ENCODE measurements at regions not wholly inside any gene's neighbourhood (a gene's known extent, or its start where the extent isn't known, plus 50 kb on each side); places are given as distances from the start of the nearest gene placed in this dataset.
"Not testable (repeated sequence)": the region's sequence is repeated elsewhere in the genome, so short reads cannot be mapped to it uniquely, and the experiment has no call there.

DNA sequence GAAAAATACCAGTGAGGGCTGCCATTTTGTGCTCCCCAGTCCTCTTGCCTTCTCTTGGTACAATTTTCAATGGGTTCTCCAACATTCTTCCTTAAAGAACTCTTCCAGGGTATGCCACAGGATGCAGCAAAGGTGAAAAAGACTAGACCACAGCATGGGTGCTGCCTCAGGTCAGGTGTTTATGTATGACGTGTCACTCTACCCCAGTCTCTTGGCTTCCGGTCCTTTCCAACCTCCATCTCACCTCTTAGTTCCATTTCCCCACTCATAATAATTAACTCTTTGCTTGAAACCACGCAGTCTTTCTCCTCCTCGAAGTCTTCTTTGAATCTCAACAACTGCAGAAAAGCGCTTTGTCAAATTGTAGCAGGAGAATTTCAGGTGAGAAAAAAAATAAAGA, 104.7 kb upstream of the TBC1D5 start:
- in situ Hi-C loops (cut with HindIII; ENCODE audit: low sequenced_read_pairs), result loop anchor here (25.0 kb wide), 1 partner anchor 410 kb away; no protein-coding TSS in a partner anchor

DNA sequence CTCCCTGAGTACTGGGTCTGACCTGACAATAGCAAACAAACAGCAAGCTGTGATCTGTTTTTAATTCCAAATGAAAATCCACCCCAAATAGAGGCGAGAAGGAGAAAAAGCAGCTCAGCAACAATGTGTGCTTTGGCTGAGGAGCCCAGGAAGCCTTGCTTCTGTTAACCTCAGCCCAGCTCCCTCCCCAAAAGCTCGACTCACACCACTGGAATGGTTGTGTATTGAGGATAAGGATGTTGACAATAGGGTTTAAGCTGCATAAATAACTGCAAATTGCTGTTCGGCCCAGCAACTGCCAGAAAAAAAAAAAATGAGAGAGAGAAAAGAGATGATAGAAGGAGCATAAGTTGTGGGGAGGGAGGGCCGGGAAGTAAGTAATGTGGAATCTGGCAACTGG, 104.0 kb upstream of the TBC1D5 start:
- in situ Hi-C loops (cut with HindIII; ENCODE audit: low sequenced_read_pairs), result loop anchor here (25.0 kb wide), 1 partner anchor 409 kb away; no protein-coding TSS in a partner anchor

DNA sequence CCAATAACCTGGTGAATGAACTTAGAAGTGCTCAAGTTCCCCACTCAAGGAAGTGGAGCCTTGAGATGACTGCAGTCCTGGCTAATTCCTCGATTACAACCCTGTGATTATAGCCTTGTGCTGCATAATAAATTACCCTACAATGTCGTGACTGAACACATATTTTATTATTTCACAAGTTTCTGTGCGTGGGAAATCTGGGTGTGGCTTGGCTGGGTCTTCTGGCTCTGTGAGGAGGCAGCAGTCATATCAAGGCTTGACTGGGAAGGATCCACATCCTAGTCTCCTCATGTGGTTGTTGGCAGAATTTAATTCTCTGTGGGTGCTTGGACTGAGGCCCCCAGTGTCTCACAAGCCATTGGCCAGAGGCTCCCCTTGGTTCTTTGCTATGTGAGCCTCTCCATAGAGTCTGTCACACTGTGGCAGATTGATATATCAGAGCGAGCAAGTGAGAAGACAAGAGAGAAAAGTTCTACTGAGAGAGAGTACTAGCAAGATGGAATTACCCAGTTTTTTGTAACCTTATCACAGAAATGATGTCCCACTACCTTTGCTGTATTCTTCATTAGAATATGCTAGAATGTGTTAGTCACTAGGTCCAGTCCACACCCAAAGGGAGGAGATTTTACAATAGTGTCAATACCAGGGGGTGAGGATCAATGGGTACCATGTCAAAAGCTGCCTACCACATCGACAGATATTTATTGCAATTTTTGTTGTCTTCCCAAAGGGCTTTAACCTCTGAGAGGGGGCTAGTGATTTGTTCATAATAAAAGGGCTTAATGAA, 102.8 kb upstream of the TBC1D5 start:
- in situ Hi-C loops (cut with HindIII; ENCODE audit: low sequenced_read_pairs), result loop anchor here (25.0 kb wide), 1 partner anchor 408 kb away; no protein-coding TSS in a partner anchor

DNA sequence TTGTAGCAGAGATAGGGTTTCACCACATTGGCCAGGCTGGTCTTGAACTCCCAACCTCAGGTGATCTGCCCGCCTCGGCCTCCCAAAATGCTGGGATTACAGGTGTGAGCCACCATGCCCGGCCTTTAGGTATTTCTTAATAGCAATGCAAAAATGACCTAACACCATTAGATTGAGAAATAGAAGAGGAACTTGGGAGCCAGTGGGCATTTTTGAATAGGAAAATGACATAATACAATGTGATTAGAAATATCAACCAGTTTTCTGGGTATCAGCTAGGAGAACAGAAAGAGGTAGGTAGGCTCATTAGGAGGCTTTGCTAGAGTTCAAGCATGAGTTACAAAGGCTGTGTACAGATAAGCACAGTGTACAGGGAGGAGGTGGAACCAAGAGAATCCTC, 101.8 kb upstream of the TBC1D5 start:
- in situ Hi-C loops (cut with HindIII; ENCODE audit: low sequenced_read_pairs), result loop anchor here (25.0 kb wide), 1 partner anchor 407 kb away; no protein-coding TSS in a partner anchor

DNA sequence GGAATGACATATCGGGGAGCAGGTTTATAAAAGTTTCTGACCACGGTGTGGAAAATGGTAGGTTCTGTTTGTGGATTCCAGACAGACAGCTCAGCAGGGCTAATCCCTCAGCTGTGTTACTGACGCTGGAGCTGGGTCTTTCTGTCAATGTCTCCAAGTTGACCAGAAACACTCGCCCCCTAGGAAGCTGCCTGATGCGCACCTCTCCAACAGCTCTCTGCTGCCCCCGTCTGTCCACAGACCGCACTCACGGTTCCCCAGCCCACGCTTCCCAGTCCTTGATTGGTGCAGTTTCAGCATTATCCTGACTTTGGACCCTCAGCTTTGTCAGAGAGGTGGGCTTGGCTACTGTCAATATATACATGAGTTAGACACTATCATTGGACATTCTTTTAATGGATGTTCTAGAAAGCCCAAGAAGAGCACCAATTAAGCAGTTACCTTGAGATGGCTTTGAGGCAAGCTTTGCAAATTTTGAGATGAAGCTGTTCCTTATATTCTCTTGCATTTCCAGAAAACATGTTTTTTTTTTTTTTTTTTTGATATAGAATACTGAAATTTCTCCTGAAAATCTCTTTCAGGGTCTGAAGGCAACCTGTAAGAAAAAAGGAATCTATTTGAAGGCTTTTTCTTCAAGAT, 98.9 kb upstream of the TBC1D5 start:
- in situ Hi-C loops (cut with HindIII; ENCODE audit: low sequenced_read_pairs), result loop anchor here (25.0 kb wide), 1 partner anchor 404 kb away; no protein-coding TSS in a partner anchor

DNA sequence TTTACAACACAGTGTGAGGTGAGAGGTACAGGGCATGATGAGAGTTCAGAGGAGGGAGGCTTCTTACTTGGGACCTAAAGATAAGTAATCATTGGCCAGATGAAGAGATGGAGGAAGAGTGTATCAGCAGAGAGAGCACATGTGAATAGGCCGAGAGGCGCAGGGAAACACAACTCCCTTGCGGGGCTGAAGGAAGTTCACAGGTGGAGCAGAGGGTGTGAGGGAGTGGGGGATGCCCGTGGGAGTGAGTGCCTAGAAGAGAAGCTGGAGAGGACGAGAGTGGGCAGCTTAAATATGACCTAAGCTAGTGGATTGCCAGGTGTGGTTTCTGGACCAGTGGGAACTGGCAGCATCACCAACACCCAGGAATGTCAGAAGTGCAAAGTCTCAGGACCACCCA, 98.2 kb upstream of the TBC1D5 start:
- in situ Hi-C loops (cut with HindIII; ENCODE audit: low sequenced_read_pairs), result loop anchor here (25.0 kb wide), 1 partner anchor 403 kb away; no protein-coding TSS in a partner anchor

DNA sequence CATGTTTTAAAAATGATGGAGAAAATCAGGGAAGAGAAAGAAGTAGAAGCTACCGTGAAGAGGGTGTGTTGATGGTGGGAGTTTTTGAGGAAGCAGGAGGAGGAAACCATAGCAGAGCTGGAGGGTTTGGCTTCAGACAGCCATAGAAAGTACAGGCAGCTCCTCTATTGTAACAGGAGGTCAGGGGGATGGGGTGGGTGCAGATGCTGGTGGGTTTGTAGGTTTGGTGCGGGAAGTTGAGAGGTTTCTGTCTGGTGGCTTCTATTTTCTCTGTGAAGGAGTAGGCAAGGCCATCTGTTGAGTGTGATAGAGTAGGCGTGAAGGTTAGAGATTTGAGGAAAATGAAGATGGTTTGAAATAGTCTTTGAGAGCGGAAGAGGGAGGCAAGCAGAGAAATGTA, 97.7 kb upstream of the TBC1D5 start:
- in situ Hi-C loops (cut with HindIII; ENCODE audit: low sequenced_read_pairs), result loop anchor here (25.0 kb wide), 1 partner anchor 403 kb away; no protein-coding TSS in a partner anchor

DNA sequence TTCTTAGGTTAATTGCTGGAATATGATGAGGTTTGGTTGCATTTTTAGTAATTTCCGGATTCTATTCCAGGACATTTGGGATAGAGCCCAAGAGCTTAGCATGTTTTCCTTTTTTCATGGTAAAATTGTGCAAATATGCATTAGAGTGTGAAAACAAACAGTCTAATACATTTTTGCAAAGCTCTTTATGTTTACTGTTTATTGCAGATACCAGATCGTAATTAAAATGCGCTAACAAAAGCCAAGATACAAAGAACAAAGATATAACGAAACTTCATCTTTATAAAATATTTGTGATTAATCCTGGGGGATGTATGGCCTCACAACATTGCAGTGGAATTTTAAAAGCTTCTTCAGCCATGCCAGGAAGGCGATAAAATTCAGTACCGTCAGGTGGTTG, 94.5 kb upstream of the TBC1D5 start:
- in situ Hi-C loops (cut with HindIII; ENCODE audit: low sequenced_read_pairs), result loop anchor here (25.0 kb wide), 1 partner anchor 400 kb away; no protein-coding TSS in a partner anchor

DNA sequence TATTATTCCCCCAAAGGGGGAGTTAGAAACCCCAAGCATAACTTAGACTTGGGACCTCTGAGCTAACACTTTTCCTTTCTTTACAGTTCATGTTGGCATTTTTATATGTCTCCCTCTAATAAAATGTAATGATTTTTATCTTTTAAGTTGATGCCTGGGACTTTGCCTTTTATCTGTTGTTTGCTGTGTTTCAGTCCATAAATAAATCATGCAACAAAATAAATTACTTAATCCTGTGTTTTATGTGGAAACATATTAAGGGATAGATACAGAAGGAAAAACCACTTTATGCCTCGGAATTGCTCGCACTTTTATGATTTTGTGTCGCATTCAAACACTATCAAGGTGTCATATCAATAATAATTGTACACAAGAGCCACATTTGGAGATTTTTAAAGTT, 93.7 kb upstream of the TBC1D5 start:
- in situ Hi-C loops (cut with HindIII; ENCODE audit: low sequenced_read_pairs), result loop anchor here (25.0 kb wide), 1 partner anchor 399 kb away; no protein-coding TSS in a partner anchor

DNA sequence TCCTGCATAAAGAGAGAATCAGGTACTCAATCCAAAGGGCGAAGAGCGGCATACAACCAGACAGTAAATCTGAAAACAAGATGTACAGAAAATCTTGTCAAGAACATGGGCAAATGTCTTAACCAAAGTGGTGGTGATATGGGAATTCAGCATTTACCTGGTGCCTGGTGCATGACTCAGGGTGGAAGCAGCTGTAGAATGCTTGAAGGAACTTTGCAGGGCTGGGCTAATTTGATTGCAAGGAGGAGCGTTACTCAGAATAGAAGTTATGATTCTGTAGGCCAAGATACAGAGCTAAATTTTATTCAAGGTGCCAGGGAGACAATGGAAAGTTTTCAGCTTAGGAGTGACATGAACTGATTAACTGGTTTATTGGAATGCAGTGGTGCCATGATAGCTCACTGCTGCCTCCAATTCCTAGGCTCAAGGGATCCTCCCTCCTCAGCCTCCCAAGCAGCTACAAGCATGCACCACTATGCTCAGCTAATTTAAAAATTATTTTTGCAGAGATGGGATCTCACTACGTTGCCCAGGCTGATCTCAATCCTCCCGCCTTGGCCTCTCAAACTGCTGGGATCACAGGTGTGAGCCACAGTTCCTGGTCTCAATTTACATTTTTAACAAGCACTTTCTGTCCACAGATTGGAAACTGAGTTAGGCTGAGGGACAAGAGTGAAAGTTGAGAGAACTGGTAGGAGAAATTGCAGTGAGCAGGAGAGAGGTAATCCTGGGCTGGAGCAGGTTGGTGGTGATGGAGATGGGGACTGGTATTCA, 91.5 kb upstream of the TBC1D5 start:
- in situ Hi-C loops (cut with HindIII; ENCODE audit: low sequenced_read_pairs), result loop anchor here (25.0 kb wide), 1 partner anchor 397 kb away; no protein-coding TSS in a partner anchor

DNA sequence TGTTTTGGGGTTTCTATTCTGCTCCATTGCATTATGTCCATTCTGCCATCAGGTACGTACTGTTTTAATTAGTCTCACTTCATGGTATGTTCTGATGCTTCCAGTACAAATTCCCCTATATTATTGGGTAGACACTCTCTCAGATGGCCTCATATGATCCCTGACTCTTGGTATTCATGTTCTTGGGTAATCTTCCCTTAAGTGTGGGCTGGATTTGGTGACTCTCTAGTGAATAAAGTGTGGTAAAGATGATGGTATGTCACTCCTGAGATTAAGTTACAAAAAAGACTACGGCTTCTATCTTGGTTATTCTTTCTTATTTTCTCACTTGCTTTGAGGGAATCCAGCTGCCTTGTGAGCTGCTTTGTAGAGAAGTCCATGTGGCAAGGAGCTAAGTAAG, 89.6 kb upstream of the TBC1D5 start:
- in situ Hi-C loops (cut with HindIII; ENCODE audit: low sequenced_read_pairs), result loop anchor here (25.0 kb wide), 1 partner anchor 395 kb away; no protein-coding TSS in a partner anchor

DNA sequence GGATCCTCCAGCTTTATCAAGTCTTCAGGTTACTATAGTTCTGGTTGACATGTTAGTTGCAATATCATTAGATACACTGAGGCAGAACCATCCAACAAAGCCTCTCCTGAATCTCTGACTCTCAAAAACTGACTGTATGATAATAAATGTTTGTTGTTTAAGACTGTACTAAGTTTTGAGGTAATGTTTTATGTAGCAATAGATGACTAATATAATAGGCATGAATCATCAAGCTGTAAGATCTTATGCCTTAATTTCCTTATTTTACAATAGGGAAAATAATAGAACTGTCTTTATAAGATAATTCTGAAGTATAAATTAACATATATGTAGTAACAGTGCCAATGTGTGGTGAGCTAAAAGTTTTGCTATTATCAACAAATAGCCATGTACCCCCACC, 88.9 kb upstream of the TBC1D5 start:
- in situ Hi-C loops (cut with HindIII; ENCODE audit: low sequenced_read_pairs), result loop anchor here (25.0 kb wide), 1 partner anchor 394 kb away; no protein-coding TSS in a partner anchor

DNA sequence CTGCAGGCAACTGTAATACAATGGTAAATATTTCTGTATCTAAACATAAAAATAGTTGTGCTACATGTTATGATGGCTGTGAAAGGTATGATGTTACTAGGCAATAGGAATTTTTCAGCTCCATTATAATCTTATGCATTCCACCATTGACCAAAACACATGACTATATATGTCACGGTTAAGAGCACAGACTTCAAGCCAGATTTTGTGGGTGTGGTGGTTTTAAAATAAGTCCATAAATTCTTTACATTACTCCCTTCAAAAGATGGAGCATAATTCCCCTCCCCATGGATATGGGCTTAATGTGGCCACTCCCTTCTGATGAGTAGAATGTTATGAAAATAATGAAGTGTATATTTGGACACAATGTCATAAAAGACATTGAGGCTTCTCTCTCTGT, 88.4 kb upstream of the TBC1D5 start:
- in situ Hi-C loops (cut with HindIII; ENCODE audit: low sequenced_read_pairs), result loop anchor here (25.0 kb wide), 1 partner anchor 393 kb away; no protein-coding TSS in a partner anchor

DNA sequence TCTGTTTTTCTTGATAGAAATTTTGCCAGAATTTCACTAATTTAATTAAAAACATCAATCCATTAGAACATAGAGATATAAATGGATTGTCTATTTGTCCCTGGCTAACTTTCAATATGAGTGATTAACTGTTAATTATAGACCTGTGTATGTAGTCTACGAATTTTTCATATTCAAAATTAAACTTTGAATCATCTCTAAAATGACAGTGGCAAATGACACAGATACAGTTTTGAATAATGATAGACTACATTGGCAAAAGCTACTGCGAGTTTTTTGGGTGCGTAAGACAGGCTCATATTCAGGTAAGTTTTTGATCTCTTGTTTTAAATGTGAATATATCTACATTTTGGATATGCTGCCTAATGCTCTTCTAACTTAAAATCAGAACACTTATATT, 86.0 kb upstream of the TBC1D5 start:
- in situ Hi-C loops (cut with HindIII; ENCODE audit: low sequenced_read_pairs), result loop anchor here (25.0 kb wide), 1 partner anchor 391 kb away; no protein-coding TSS in a partner anchor

DNA sequence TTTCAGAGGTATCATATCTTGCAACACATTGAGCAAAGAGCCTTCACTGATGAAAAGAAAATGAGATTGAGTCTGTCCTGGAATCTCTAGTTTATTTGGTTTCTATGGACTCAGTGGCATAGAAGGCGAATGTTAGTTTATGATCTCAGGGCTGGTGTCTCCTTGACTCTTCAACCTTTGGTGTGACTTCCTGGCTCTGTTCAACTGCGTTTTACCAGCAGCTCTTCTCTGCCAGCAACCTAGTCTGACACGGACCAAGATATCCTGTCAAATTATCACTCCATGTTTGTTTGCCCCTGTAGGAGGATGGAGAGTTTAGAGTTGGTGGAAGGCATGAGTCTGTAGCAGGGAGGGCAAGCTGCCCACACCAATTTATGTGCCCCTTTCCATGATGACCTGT, 82.9 kb upstream of the TBC1D5 start:
- in situ Hi-C loops (cut with HindIII; ENCODE audit: low sequenced_read_pairs), result loop anchor here (25.0 kb wide), 1 partner anchor 388 kb away; no protein-coding TSS in a partner anchor

DNA sequence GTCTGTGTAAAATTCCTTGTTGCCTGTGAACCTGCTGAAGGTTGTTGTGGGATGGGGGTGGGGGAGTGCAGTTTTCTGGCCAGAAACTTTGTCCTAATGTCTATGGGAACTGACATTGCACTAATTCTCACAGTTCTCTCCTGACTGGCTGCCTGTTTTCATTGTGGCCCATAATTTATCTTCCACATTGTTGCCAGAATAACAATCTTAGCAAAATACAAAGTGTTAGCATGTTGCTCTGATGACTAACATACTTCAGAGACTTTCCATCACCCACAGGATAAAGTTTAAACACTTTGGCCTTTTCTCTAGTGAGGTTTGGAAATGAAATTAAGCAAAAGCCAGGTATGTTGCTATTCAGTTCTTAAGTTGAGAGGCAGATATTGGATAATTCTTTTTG, 81.4 kb upstream of the TBC1D5 start:
- in situ Hi-C loops (cut with HindIII; ENCODE audit: low sequenced_read_pairs), result no loop called here

DNA sequence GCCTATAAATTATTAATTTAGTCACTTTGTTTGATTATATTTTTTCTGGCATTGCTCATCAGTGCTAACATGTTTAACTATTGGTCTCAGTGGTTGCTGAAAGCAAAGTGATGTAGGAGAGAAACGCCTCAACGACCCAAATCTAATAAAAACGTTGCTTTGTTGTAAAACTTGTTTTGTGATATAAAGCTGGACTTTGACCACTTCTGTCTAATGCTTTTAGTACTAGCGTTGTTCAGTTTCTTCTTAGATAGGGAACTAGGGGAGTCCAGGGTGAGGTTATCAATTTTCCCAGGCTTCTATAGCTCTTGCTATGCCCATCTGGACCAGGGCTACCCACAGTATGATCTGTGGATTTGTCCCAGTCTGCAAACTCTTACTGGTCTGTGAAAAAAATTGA, 80.6 kb upstream of the TBC1D5 start:
- in situ Hi-C loops (cut with HindIII; ENCODE audit: low sequenced_read_pairs), result no loop called here

DNA sequence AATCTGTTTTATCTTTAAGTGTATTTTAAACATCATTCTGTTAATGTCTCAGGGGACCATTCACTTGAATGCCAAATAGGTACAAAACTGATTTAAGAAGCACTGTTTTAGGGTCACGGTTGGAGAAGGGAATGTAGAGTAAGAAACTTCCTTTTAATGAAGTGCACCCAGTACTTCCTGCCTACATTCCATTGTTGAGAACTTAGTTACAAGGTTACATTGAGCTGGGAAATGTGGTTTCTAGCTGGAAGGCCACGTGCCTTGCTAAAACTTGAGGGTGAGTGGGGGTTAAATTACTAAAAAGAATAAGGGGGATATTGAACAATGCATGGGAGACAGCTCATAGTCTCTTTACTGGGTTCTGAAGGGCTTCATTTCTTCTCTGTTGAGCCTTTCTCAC, 78.3 kb upstream of the TBC1D5 start:
- in situ Hi-C loops (cut with HindIII; ENCODE audit: low sequenced_read_pairs), result no loop called here

DNA sequence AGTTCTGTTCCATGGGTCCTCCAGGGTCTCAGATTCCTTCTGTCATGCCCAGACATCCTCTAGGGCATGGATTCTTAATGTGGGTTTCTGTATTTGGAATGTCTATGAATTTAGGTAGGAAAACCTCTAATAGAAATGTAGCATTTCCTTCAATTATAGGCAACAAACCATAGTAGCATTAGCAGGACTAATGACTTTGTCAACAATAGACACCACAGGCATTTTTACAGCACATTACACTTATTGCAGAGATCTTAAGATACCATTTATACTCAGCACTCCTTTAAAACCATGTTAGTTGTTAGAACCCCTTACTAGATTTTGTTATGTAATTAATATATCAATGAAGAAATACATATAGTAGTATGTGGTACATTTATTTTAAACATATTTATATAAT, 77.8 kb upstream of the TBC1D5 start:
- in situ Hi-C loops (cut with HindIII; ENCODE audit: low sequenced_read_pairs), result no loop called here

DNA sequence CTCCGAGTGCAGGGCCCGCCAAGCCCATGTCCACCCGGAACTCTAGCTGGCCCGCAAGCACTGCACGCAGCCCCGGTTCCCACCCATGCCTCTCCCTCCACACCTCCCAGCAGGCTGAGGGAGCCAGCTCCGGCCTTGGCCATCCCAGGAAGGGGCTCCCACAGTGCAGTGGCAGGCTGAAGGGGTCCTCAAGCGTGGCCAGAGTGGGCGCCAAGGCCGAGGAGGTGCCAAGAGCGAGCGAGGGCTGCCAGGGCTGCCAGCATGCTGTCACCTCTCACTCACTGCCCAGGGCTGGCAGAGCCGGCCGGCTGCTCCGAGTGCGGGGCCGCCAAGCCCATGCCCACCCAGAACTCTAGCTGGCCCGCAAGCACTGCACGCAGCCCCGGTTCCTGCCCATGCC, 75.5 kb upstream of the TBC1D5 start:
- in situ Hi-C loops (cut with HindIII; ENCODE audit: low sequenced_read_pairs), result not testable (repeated sequence)

DNA sequence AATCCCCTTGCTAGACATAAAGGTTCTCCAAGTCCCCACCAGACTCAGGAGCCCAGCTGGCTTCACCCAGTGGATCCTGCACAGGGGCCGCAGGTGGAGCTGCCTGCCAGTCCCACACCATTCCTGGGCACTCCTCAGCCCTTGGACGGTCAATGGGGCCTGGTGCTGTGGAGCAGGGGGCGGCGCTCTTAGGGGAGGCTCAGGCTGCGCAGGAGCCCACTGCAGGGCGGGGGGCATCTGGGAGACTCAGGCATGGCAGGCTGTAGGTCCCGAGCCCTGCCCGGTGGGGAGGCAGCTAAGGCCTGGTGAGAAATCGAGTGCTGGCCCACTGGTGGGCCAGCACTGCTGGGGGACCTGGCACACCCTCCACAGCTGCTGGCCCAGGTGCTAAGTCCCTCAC, 75.1 kb upstream of the TBC1D5 start:
- in situ Hi-C loops (cut with HindIII; ENCODE audit: low sequenced_read_pairs), result no loop called here

Measured in DLD1 (cell line).